ENCODE measurements at regions not wholly inside any gene's neighbourhood (a gene's known extent, or its start where the extent isn't known, plus 50 kb on each side); places are given as distances from the start of the nearest gene placed in this dataset.
"Not testable (repeated sequence)": the region's sequence is repeated elsewhere in the genome, so short reads cannot be mapped to it uniquely, and the experiment has no call there.

DNA sequence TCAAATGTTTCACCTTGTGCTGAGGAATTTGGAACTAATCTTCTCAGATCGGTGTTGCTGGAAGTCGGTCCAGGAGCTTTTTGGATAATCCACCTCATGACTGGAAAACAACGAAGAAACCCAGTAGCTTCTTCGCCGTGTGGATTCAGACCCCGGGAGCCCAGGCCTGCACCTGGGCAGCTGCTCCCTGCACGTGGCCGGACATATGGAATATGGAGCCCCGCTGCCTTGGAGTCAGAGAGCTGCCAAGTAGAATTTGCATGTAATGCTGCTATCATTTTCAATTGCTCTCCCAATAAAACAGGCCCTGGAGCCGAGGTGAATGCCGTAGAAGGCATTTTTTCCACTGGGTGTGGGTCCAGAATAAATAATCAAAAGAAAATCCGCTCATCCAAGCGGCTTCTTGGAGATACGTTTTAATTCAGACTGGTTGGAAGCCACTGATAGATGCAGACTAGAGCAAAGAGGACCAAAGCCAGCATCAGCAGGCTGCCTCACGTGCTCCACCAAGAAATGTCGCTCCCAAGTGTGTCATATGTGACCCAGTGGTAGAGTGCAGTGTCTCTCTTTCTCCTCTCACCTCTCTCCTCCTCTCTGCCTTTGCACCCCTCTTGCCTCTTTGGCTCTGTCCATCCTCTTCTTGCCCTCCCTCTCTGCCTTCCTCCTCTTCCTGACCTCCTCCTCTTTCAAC is 115.3 kb downstream of the ZNF664 start:
- Histone ChIP-seq H4K20me1 (ENCODE audit: low read depth) (no peaks in the 10 kb centered on the region), H3K4me2 (no peak overlapping the region), H3K27me3 (no peaks in the 10 kb centered on the region), H3K4me3 (no peak overlapping the region), H3K36me3 (no peaks in the 10 kb centered on the region), H3F3A (ENCODE audit: low read depth) (no peaks in the 10 kb centered on the region), H3K9me3 (ENCODE audit: low read depth) (no peaks in the 10 kb centered on the region), H2AFZ (replicated peaks) (no peak overlapping the region), H3K79me2 (ENCODE audit: low read depth) (no peaks in the 10 kb centered on the region), H3K9ac (no peak overlapping the region), H3K4me1 (peaks cover 3% of the 10 kb centered on the region), H3K27ac (no peak overlapping the region)
- Mint-ChIP-seq H3K9me3 (no peaks in the 10 kb centered on the region), H3K4me1 (peaks cover 12% of the 10 kb centered on the region), H3K4me3 (no peak overlapping the region), H3K27me3 (ENCODE audit: insufficient read depth, low read depth) (peaks cover 4% of the 10 kb centered on the region), H3K27ac (no peak overlapping the region), H3K36me3 (no peaks in the 10 kb centered on the region)
- TF ChIP-seq EZH2 (IDR thresholded peaks at IDR 0.05) (no peak), EZH2phosphoT487 (IDR thresholded peaks at IDR 0.05) (no peak)
- TF ChIP-seq, protein P1, sequence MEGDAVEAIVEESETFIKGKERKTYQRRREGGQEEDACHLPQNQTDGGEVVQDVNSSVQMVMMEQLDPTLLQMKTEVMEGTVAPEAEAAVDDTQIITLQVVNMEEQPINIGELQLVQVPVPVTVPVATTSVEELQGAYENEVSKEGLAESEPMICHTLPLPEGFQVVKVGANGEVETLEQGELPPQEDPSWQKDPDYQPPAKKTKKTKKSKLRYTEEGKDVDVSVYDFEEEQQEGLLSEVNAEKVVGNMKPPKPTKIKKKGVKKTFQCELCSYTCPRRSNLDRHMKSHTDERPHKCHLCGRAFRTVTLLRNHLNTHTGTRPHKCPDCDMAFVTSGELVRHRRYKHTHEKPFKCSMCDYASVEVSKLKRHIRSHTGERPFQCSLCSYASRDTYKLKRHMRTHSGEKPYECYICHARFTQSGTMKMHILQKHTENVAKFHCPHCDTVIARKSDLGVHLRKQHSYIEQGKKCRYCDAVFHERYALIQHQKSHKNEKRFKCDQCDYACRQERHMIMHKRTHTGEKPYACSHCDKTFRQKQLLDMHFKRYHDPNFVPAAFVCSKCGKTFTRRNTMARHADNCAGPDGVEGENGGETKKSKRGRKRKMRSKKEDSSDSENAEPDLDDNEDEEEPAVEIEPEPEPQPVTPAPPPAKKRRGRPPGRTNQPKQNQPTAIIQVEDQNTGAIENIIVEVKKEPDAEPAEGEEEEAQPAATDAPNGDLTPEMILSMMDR (IDR thresholded peaks at IDR 0.05), result no peak
- no peak for DNase-seq (ENCODE audit: low spot score)

DNA sequence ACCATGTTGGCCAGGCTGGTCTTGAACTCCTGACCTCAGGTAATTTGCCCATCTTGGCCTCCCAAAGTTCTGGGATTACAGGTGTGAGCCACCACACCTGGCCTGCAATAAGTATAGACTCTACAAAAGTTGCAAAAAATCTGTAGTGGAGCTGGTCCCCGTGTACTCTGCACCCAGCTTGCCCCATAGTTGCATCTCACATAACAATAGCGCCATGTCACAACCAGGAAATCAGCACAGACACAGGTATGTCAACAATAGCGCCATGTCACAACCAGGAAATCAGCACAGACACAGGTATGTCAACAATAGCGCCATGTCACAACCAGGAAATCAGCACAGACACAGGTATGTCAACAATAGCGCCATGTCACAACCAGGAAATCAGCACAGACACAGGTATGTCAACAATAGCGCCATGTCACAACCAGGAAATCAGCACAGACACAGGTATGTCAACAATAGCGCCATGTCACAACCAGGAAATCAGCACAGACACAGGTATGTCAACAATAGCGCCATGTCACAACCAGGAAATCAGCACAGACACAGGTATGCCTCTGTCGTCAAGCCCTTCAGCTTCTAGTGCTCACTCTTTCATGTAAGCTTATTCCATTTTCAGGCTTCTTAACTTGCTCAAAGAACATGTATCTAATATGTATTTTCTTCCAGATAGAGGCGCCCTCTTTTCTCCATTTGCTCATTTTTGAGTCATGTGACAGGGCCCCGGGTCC is 116.3 kb downstream of the ZNF664 start:
- H3K4me3 ChIP-seq; H3K27ac ChIP-seq; H3K27me3 ChIP-seq; H3K79me2 ChIP-seq (ENCODE audit: low read depth); H2AFZ ChIP-seq (replicated peaks); H3K36me3 Mint-ChIP-seq; H3K9me3 Mint-ChIP-seq; H3K9ac ChIP-seq; H3K36me3 ChIP-seq; H3K4me2 ChIP-seq; DNase-seq (ENCODE audit: low spot score); H3K4me1 ChIP-seq; H3K27ac Mint-ChIP-seq; H3F3A ChIP-seq (ENCODE audit: low read depth); H4K20me1 ChIP-seq (ENCODE audit: low read depth); H3K9me3 ChIP-seq (ENCODE audit: low read depth); H3K4me3 Mint-ChIP-seq; H3K27me3 Mint-ChIP-seq (ENCODE audit: insufficient read depth, low read depth): not testable (repeated sequence)
- peaks cover 12% of the 10 kb centered on the region for H3K4me1 Mint-ChIP-seq

DNA sequence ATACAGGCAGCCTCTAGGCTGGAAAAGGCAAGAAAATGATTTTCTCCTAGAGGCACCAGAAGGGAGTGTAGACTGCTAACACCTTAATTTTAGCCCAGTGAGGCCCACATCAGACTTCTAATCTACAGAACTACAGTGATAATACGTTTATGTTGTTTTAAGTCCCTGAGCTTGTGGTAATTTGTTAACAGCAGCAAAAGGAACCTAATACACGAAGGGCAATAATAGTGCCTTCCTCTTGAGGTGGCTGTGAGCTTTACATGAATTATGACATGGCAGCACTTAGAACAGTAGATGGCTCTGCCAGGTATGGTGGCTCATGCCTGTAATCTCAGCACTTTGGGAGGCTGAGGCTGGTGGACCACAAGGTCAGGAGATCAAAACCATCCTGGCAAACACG is 118.8 kb downstream of the ZNF664 start:
- DNase-seq (ENCODE audit: low spot score), result no peak
- peaks cover 11% of the 10 kb centered on the region for H3K4me1 Mint-ChIP-seq
- no peaks in the 10 kb centered on the region for H4K20me1 ChIP-seq (ENCODE audit: low read depth)
- H3K27me3 ChIP-seq, result no peaks in the 10 kb centered on the region
- no peak overlapping the region for H3K4me2 ChIP-seq
- no peak overlapping the region for H3K4me3 Mint-ChIP-seq
- H3K4me3 ChIP-seq, result no peak overlapping the region
- no peak overlapping the region for H3K9ac ChIP-seq
- no peak overlapping the region for H3K27ac Mint-ChIP-seq
- no peak overlapping the region for H3K27ac ChIP-seq
- no peak overlapping the region for H2AFZ ChIP-seq (replicated peaks)
- no peaks in the 10 kb centered on the region for H3K9me3 Mint-ChIP-seq
- H3F3A ChIP-seq (ENCODE audit: low read depth), result no peaks in the 10 kb centered on the region
- H3K36me3 Mint-ChIP-seq, result peaks cover 1% of the 10 kb centered on the region
- H3K9me3 ChIP-seq (ENCODE audit: low read depth), result no peaks in the 10 kb centered on the region
- no peaks in the 10 kb centered on the region for H3K27me3 Mint-ChIP-seq (ENCODE audit: insufficient read depth, low read depth)
- no peaks in the 10 kb centered on the region for H3K79me2 ChIP-seq (ENCODE audit: low read depth)
- H3K36me3 ChIP-seq, result no peaks in the 10 kb centered on the region
- H3K4me1 ChIP-seq, result peaks cover 3% of the 10 kb centered on the region
- TF ChIP-seq EZH2 (IDR thresholded peaks at IDR 0.05) (no peak), EZH2phosphoT487 (IDR thresholded peaks at IDR 0.05) (no peak)
- TF ChIP-seq, protein P1 (IDR thresholded peaks at IDR 0.05), result no peak

DNA sequence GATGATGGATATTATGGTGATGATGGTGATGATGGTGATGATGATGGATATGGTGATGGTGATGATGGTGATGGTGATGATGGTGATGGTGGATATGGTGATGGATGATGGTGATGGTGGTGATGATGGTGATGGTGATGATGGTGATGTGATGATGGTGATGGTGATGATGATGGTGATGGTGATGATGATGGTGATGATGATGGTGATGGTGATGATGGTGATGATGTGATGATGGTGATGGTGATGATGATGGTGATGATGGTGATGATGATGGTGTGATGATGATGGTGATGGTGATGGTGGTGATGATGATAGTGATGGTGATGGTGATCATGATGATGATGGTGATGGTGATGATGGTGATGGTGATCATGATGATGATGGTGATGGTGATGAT is 119.5 kb downstream of the ZNF664 start:
- DNase-seq (ENCODE audit: low spot score); H3K79me2 ChIP-seq (ENCODE audit: low read depth); H3K27me3 ChIP-seq; H3K36me3 Mint-ChIP-seq; H2AFZ ChIP-seq (replicated peaks); H3K4me2 ChIP-seq; H3K27me3 Mint-ChIP-seq (ENCODE audit: insufficient read depth, low read depth); H3K9me3 Mint-ChIP-seq; H3F3A ChIP-seq (ENCODE audit: low read depth); H3K27ac ChIP-seq; H3K36me3 ChIP-seq; H3K4me3 ChIP-seq; H3K4me1 ChIP-seq; H4K20me1 ChIP-seq (ENCODE audit: low read depth); H3K9ac ChIP-seq; H3K4me3 Mint-ChIP-seq; H3K9me3 ChIP-seq (ENCODE audit: low read depth); H3K27ac Mint-ChIP-seq: not testable (repeated sequence)
- peaks cover 10% of the 10 kb centered on the region for H3K4me1 Mint-ChIP-seq

Measured in neural progenitor cell (in vitro differentiated cells).